ENCODE measurements at regions not wholly inside any gene's neighbourhood (a gene's known extent, or its start where the extent isn't known, plus 50 kb on each side); places are given as distances from the start of the nearest gene placed in this dataset.

DNA sequence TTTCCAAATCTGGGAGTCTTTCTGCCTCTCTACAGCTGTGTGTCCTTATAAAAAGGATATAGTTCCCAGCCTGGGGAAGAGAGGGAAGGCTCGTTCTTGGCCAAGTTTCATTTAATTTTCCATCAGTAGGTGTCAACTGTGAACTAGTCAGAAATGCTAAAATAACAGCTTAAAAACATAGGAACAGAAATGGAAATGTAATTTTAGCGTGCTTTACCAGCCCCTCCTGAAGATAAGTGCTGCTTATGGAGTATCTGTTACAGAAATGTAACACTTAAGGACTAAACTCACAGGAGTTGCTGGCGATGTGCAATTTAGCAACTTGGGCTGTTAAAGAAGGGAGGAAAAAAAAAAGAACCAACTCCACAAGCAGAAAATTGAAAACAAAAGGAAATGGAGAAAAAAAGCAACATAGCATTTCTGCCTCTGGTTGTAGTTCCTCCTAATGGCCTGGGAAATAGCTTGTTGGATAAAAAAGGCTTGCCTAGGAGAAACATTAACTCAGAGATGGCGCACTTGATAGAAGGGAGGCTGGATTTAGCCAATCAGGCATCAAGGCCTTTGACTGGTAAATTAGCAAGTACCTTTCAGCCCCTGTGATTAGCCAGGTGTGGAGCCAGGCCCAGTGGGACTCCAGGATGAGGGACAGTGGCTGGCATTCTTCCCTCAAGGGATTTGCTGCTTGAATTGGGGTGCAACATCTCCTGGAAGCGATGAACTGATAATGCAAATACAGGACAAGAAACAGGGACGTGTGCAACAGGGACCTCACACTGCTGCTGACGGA, 84.3 kb downstream of the RPLP1 start:
- Histone ChIP-seq H3K9me3 (ENCODE audit: control insufficient read depth, insufficient read depth, low read depth, low read length) (no peaks in the 10 kb centered on the region), H3K4me1 (ENCODE audit: control insufficient read depth, insufficient read depth, low read length) (no peaks in the 10 kb centered on the region), H3K4me3 (ENCODE audit: low read depth in 2 of 2, low read length in 2 of 2) (no peak overlapping the region), H3K36me3 (ENCODE audit: control insufficient read depth, insufficient read depth, low read length) (no peaks in the 10 kb centered on the region), H3K27me3 (ENCODE audit: control insufficient read depth, insufficient read depth, low read length) (no peaks in the 10 kb centered on the region), H3K27ac (ENCODE audit: low read length) (no peak overlapping the region)
- no TSS peak for BruUV-seq (replicated peaks)
- DNase-seq (ENCODE audit: low read depth, low spot score) (no peak), ATAC-seq (no peak)
- intact Hi-C loops (cut with micrococcal nuclease; ENCODE audit: unreplicated experiment), result no loop called here
- ChIA-PET POLR2A (interaction anchor here (0.5 kb wide), 1 partner anchor 417 kb away, joined by 3 read pairs; no protein-coding TSS in a partner anchor), CTCF (no interaction called here)
- TF ChIP-seq POLR2AphosphoS5 (IDR thresholded peaks at IDR 0.05; ENCODE audit: low read depth, low read length), result no peak
- no peak for TF ChIP-seq TCF7L2 (IDR thresholded peaks at IDR 0.05; ENCODE audit: low read depth, low read length)
- TF ChIP-seq, protein P1, sequence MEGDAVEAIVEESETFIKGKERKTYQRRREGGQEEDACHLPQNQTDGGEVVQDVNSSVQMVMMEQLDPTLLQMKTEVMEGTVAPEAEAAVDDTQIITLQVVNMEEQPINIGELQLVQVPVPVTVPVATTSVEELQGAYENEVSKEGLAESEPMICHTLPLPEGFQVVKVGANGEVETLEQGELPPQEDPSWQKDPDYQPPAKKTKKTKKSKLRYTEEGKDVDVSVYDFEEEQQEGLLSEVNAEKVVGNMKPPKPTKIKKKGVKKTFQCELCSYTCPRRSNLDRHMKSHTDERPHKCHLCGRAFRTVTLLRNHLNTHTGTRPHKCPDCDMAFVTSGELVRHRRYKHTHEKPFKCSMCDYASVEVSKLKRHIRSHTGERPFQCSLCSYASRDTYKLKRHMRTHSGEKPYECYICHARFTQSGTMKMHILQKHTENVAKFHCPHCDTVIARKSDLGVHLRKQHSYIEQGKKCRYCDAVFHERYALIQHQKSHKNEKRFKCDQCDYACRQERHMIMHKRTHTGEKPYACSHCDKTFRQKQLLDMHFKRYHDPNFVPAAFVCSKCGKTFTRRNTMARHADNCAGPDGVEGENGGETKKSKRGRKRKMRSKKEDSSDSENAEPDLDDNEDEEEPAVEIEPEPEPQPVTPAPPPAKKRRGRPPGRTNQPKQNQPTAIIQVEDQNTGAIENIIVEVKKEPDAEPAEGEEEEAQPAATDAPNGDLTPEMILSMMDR (IDR thresholded peaks at IDR 0.05), result no peak
- no peak for TF ChIP-seq SIN3A (IDR thresholded peaks at IDR 0.05; ENCODE audit: borderline replicate concordance, insufficient read depth, low read depth, low read length)
- TF ChIP-seq, protein P2, sequence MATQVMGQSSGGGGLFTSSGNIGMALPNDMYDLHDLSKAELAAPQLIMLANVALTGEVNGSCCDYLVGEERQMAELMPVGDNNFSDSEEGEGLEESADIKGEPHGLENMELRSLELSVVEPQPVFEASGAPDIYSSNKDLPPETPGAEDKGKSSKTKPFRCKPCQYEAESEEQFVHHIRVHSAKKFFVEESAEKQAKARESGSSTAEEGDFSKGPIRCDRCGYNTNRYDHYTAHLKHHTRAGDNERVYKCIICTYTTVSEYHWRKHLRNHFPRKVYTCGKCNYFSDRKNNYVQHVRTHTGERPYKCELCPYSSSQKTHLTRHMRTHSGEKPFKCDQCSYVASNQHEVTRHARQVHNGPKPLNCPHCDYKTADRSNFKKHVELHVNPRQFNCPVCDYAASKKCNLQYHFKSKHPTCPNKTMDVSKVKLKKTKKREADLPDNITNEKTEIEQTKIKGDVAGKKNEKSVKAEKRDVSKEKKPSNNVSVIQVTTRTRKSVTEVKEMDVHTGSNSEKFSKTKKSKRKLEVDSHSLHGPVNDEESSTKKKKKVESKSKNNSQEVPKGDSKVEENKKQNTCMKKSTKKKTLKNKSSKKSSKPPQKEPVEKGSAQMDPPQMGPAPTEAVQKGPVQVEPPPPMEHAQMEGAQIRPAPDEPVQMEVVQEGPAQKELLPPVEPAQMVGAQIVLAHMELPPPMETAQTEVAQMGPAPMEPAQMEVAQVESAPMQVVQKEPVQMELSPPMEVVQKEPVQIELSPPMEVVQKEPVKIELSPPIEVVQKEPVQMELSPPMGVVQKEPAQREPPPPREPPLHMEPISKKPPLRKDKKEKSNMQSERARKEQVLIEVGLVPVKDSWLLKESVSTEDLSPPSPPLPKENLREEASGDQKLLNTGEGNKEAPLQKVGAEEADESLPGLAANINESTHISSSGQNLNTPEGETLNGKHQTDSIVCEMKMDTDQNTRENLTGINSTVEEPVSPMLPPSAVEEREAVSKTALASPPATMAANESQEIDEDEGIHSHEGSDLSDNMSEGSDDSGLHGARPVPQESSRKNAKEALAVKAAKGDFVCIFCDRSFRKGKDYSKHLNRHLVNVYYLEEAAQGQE (IDR thresholded peaks at IDR 0.05; ENCODE audit: insufficient read depth in 1 of 2, low read depth in 2 of 2, low read length in 1 of 2), result no peak
- in situ Hi-C loops (cut with HindIII; ENCODE audit: low pct_unique_long_range_greater_than_20kb, low sequenced_read_pairs), result no loop called here

DNA sequence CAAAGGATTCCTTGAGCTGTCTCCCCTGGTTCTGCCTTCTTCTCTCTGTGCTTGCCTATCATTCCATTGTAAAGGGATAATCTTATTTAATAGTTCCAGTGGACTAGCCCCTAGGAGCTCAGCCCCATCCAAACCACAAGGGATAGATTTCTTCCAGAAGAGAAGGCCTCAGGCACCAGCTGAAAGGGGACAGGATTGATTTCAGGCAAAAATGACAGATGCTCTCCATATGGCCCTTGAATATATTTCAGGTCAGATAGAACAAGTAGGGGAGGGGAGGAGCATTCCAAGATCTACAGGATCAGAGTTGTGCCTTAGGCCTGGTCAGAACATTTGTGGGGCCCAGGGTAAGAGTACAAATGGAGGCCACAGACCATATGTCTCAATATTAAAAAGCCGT, 85.3 kb downstream of the RPLP1 start:
- TF ChIP-seq SIN3A (IDR thresholded peaks at IDR 0.05; ENCODE audit: borderline replicate concordance, insufficient read depth, low read depth, low read length) (no peak), POLR2AphosphoS5 (IDR thresholded peaks at IDR 0.05; ENCODE audit: low read depth, low read length) (no peak), TCF7L2 (IDR thresholded peaks at IDR 0.05; ENCODE audit: low read depth, low read length) (no peak)
- TF ChIP-seq, protein P1 (IDR thresholded peaks at IDR 0.05), result no peak
- TF ChIP-seq, protein P2 (IDR thresholded peaks at IDR 0.05; ENCODE audit: insufficient read depth in 1 of 2, low read depth in 2 of 2, low read length in 1 of 2), result no peak

More for the DNA sequence above, 85.3 kb downstream of the RPLP1 start:
- CTCF ChIA-PET, result no interaction called here
- intact Hi-C loops (cut with micrococcal nuclease; ENCODE audit: unreplicated experiment) (no loop called here), in situ Hi-C loops (cut with HindIII; ENCODE audit: low pct_unique_long_range_greater_than_20kb, low sequenced_read_pairs) (no loop called here)
- no peaks in the 10 kb centered on the region for H3K4me1 ChIP-seq (ENCODE audit: control insufficient read depth, insufficient read depth, low read length)
- no peak overlapping the region for H3K27ac ChIP-seq (ENCODE audit: low read length)
- ATAC-seq (no peak), DNase-seq (ENCODE audit: low read depth, low spot score) (no peak)
- POLR2A ChIA-PET, result no interaction called here
- H3K36me3 ChIP-seq (ENCODE audit: control insufficient read depth, insufficient read depth, low read length), result no peaks in the 10 kb centered on the region
- BruUV-seq (replicated peaks), result no TSS peak
- no peaks in the 10 kb centered on the region for H3K27me3 ChIP-seq (ENCODE audit: control insufficient read depth, insufficient read depth, low read length)
- no peaks in the 10 kb centered on the region for H3K9me3 ChIP-seq (ENCODE audit: control insufficient read depth, insufficient read depth, low read depth, low read length)
- no peak overlapping the region for H3K4me3 ChIP-seq (ENCODE audit: low read depth in 2 of 2, low read length in 2 of 2)
